Superior temporal gyrus (tissue), 1 donor: ENCODE measurements at regions not wholly inside any gene's neighbourhood (a gene's known extent, or its start where the extent isn't known, plus 50 kb on each side); places are given as distances from the start of the nearest gene placed in this dataset.

Source experiments
- DNase-seq: peaks from one replicate; pipeline ENCODE4 v3.0.0-alpha.2; 2016; ENCODE audit errors: extremely low spot score

DNA sequence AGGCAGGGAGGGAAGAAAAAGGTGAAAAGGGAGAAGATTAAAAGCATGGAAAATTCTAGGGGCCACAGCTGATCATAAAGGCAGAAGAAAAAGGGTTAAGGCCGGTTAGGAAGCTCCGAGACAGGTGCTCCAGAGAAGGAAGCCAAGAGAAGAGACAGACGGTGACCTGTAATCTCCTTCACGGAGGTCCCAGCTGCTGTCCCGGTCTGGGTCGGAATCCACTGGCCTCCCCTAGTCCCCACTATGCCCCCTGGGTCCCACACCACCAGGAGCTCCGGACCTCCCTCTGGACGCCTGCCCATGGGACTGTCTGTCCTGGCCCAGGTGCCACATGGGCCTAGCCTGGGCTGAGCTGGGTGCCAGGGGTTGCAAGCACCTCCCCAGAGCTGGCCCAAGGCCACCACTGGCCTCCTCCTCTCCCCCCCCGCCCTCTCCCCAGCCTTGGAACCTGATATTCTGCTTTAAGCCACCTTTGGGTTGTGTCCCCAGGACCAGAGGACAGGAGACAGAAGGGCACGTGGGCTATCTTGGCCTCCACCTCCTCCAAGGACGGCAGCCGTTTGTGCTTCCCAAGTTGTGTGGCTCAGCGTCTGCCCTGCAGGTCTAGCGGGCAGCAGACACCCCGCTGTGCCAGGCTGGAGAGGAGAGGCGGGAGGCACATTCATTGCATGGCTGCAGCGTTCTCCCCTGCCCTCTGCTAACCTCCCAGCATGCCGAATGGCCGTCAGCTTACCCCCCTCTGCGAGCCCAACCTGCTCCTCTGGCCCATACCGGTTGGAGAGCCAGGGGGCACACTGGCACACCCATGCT lies 102.4 kb downstream of the ENGASE start:
- no peak for DNase-seq

DNA sequence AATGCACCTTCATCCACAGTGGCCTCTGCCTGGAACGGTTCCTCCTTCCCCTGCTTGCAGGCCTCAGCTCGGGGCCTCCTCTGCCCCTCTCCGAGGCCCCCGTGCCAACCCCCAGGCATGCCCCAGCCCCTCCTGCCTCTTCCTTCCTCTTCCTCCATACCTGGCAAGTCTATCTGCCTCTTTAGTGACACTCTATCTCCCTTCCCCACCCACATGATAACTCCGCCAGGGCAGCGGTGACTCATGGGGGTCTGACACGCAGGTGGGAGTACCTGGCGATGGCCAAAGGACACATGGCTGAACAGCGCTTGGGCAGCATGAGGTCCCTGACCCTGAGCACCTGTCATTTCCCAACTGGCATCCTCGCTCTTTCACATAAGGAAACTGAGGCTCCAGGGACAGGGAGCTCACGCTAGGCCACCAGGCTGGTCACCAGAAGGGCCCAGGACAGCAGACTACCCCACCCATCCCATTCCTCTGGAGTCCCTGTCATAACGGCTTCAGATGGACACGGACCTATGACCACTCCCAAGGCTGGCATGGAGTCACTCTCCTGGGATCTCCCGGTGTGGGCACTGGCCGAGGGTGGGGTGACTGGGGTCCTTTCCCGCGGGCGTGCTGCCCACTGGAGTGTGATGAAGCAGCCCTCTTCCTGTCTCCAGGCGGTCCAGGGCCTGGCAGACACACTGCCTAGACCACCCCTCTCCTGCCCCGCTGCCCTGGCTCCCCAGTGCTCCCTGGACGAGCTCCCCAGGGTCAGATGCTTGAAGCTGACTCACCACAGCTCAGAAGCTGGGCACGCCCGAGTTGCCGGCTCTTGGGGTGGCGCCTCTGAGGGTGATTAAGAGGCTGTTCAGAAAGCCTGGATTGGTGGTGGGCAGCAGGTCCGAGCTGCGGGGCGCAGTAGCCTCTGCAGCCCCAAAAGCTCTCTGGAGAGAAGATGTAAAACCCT lies 100.6 kb downstream of the ENGASE start:
- DNase-seq, result no peak

DNA sequence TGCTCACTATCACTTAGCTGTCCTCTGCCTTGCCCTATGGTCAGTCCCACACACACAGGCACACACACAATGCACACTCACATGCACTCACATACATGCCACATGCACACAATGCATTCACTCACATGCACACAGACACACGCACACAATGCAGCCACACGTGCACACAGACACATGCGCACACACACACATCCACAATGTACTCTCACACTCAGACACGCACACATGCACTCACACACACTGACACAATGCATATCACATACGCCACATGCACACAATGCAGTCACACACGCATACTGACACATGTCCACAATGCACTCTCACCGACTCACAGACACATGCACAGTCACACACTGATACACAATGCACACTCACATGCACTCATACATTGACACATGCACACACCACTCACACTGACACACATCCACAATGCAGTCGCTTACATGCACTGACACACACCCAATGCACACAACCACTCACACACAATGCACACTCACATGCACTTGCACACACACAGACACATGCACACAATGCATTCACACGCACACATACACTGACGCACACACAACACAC lies 99.7 kb downstream of the ENGASE start:
- no peak for DNase-seq

DNA sequence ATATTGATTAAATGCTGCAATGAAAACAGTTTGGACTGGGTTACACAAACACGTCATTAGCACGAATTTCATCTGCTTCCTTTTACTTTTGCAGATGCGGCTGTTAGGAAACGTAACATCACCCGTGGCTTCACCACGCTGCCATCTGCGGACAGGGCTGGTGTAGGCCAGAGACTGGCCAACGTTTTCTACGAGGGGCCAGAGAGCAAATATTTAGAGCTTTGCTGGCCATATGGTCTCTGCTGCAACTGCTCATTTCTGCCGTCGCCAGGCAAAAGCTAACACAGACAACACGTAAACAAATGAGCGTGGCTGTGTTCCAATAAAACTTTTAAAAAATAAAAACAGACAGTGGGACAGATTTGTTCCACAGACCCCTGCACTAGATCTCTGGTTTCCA lies 96.6 kb downstream of the ENGASE start:
- no peak for DNase-seq

DNA sequence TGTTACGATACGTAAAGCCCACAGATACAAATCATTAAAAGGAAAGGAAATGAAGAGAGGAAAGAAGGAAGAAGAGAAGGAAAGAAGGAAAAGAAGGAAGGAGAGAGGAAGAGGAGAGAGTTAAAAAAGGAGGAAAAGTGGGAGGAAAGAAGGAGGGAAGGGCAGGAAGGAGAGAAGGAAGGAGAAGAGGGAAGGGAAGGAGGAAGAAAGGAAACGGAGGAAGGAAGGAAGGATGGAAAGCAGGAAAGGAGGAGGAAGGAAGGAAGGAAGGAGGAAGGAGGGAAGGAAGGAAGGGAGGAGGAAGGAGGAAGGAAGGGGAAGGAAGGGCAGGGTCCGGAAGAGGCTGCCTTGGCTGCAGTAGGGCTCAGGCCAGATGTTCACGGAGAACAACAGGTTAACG lies 95.2 kb downstream of the ENGASE start:
- DNase-seq, result no peak

DNA sequence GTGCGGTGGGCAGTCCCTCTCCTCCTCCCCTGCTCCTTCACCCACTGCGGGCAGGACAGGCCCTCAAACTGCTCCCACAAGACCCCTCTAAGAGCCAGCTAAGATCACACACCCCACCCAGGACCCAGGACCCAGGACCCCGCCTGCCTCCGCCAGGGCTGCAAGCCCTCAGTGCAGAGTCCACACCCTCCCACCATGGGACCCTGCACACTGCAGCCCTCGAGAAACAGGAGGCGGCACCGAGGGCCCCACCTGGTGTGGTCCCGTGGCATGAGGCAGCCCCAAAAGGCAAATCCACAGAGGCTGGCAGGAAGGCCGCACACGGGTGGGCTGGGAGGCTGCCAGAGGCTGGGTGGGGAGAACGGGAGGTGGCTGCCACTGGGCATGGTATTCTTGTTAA lies 94.7 kb downstream of the ENGASE start:
- DNase-seq, result no peak

DNA sequence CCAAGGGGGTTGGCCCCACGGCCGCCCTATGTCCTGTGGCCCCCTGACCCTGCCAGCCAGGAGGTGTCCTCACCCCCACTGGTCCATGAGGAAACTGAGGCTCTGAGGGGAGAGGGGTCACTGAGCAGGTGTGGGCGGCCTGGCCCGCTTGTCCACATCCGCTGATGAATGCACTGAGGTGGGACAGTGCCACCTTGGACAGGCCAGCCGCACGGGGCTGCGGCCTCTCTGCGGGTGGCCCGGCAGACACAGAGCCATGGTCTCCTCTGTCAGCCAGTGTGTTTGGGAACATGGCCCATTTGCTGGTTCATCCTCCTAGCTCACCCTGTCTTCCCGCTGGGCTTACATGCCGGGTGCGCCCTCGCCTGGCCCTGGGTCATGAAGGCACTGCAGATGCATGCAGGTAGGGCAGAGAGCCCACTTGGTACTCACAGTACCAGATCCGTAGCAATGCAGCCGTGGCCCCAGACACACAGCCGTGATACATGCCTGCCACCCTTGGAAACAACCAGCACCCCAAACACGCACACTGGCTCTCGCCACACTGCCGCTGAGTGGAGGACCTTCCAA lies 93.9 kb downstream of the ENGASE start:
- DNase-seq, result no peak

DNA sequence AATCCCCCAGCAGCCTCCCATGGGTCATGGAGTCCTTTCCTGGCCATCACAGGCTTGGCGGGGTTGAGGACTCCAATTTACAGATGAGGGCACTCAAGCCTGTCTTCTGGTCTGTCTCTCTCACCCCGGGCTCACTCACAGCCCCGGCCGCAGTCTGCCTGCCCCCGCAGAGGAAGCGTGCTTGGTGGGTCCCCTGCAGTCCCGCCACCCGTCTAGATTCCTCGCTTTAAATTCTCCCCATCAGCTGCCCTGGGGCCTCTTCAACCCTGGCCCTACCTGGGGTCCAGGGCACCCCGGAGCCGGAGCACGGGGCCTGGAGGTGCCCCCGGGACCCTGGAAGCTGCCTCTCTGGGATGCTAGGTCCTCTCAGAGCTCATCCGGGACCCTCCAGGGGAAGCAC lies 92.9 kb downstream of the ENGASE start:
- DNase-seq, result no peak

DNA sequence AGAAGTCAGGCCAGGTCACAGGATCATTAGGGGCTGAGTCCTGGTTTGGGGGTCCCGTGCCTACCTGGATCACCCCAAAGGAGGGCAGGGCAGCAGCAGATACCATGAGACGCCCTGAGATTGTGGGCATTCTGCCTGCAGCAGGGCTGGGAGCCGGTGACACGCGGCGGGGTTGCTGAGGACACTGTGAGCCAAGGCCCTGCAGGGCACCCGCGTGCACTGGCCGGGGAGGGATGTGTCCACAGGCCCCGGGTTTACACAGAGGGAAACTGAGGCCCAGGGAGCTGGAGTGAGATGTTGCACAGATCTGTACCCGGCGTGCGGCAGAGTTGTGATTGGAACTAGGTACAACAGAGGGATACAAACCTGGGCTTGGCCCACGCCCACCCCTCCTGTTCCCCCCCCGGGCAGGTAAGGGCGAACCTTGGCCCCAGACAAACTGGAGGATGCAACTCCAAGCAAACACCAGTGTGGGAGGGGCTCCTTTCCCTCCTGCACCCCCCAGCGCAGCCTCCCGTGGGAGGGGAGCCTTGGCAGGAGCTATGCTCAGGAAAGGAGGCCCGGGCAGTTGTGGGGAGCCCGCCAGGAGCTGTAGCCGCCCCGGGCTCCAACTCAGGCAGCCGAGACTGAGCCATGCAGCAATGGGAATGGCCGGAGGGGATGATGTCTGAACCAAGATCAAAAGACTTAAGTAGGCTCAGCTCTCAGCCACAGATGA lies 91.3 kb downstream of the ENGASE start:
- DNase-seq, result no peak

DNA sequence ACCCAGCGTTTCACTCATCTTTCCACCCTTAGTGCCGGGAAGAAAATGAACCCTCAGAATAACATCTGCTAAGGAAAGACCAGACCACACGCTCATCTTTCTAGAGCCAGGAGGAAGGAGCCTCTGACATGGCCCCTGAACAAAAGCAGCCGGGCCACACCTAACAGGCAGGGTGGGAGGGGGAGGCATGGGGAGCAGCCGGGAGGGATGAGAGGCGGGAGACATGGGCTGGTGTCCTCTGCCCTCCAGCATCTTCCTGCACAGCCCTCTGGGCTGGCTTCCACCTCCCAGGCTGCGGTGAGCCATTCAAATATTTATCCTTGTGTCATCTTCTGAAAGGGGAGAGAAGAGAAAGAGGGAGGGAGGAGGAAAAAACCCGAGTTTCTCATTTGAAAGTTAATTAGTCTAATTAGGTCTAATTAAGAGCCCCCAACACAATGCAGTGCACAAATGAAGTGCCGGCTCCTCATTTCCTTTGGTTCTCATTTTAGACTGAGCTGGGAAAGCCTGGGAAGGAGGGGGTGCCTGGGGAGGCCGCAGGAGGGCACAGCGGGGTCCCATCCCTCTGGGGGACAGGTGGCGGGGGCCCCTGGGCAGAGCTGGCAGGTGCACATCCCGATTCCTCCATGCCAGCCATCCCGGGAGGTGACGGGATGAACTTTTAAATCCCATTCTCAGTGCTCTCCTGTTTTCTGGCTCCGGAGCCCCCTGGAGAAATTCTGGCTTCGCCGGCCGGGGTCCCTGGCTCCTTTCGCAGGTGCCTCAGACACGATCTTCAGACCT lies 90.5 kb downstream of the ENGASE start:
- DNase-seq, result no peak

DNA sequence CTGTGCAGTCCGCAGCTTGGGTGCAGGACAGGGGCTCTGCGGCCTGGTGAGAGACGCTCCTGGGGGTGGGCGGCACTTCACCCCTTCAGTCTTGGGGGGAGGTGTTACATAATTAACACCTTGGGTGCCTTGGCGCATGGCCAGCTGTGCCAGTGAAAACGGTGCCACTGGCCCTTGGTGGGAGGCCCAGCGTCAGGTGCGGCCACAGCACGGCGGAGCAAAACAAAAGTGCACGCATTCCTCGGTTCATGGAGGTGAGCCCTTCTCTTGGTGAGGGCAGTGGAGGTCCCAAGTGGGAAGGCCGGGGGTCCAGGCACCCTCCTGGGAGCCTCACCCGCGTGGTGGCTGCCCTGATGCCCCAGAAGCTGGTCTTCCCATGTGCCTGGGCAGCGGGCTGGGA lies 89.8 kb downstream of the ENGASE start:
- DNase-seq, result no peak

DNA sequence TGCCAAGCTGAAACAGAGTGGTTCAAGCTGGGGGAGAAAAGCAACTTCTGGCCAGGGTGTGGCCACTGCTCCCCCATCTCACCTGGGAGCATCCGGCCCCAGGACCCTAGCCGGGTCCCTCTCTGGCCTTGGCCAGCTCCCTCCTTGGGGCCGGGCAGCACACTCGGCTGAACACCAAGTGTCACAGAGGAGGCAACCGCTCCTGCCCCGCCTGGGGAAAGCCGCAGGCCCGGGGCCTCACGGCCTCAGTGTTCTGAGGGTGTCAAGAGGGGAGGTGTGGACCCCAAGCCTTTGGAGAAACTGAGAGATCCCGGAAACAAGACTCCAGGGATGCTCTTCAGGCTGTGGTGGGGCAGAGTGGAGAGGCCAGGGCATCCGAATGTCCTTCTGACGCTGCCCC lies 88.4 kb downstream of the ENGASE start:
- no peak for DNase-seq

DNA sequence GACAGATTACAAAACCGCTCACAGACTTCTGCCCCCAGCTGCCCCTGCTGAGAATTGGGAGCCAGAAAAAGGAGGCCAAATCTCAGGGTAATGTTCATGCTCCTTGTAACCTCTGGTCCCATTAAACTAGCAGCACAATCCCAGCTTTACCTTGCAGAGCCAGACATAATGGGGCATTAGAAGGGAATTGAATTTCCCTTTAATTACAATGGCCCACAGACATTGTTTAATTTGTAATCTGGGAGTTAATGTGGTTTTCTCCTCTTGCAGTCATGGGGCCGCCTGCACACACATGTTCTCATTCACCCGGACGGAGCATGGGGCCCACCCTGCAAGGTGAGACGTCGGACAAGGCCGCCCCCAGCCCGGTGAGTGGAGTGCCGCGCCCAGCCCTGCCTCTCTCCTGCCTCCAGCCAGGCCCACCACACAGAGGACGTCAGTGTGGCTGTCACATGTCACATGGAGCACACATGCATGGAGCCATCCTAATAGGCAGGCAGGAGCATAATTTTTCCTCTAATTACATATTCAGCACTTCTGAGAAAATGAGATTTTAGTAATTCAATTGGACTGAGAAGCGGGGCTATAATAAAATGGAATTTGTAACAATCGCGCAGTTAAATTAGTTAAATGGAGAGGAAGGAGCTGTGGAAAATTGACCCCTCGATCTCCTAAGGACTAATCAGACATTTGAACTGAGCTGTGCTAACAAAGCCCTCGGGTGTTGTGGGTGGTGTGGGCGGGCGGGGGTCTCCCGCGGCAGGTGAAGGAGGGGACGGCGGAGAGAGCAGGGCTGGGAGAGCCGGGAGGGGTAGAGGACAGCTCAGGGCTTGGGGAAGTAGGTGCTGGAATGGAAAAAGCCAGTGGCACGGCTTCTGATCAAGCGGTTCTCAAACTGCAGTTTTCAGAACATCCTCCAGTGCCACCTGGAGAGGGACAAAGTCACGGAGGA lies 87.7 kb downstream of the ENGASE start:
- DNase-seq, result no peak

DNA sequence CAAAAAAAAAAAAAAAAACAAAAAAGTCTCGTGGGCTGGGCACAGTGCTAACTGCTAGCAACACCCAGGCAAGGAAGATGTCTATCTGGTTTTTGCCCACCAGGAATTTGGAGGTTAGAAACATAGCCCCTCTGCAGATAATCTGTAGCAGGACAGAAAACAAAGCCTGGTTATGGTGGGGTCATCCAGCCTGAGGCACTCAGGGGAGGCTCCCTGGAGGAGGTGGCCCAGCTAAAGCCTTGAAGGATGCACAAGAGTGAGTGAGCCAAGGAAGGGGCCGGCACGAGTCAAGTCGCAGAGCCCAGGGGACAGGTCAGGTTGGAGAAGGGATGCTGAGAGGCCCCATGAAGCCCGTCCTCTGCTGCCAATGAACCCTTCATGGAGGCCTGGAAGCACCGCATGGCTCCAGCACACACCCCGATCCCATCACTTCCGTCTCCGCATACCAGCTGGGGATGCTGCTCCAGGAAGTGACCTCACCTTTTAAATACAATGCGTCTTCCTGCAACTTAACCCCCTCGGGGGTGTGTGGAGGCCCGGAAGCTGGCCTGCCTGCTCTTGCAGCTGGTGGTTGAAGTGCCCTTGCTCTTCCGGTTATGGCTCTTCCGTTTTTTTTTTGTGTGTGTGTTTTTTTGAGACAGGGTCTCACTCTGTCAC lies 86.5 kb downstream of the ENGASE start:
- DNase-seq, result no peak

DNA sequence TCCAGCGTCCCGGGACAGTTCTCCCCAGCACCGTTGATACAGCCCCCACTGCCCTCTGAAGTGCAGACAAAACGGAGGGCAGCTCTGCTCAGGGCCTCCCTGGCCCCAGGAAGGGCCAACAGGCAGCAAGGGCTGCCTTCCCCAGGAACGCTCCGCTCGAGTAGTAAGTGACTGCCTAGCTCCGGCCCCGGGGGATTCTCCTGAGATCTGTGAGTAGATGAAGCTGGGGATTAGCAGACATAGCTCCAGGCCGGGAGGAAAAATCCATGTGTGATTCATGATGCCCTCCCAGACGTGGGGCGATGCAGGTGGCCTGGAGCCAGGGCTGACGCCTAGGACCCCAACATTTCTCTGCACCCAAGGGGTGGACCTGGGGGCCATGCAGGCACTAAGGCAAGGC lies 85.3 kb downstream of the ENGASE start:
- DNase-seq, result no peak

DNA sequence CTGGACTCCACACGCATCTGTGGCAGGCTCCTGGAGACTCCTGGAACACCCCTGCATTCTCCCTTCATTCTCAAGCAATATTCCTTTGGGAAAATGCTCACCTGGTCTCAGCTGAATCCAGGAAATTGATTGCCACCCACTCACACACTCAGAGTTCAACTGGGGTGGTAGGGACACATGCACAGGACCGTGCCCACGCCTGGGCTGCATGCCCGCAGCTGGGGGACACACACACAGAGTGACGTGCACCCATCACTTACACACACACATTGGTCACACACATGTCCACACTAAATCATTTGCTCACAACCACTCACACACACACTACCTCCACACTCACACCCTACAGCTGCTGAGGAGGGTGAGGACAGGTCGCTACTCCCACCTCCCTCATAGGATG lies 84.8 kb downstream of the ENGASE start:
- DNase-seq, result no peak

DNA sequence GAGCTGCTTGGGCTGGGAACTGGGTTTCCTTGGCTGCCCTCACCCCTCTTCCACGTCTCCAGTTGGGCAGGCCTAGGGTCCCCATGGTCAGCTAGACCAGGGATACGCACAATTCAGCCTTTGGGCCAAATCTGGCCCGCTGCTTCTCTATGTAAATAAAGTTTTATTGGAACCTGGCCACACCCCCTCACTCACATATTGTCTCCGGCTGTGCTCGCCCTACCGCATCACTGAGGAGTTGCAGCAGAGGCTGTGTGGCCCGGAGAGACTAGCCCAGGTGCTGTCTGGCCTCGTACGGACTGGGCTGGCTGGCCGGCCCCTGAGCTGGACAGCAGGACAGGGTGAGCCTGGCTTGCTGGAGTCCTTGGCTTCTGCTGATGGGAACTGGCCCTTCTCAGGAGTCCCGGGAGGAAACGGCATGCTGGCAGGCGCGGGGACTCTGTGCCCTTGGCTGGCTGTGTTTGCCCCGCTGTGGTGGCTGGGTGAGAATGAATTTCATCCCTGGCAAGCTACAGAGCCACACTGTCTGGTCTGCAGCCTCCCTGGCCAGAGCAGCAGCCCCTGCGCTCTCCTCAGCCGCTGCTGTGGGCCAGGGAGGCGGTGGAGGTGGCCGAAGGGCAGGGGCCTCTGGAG lies 82.0 kb downstream of the ENGASE start:
- no peak for DNase-seq

DNA sequence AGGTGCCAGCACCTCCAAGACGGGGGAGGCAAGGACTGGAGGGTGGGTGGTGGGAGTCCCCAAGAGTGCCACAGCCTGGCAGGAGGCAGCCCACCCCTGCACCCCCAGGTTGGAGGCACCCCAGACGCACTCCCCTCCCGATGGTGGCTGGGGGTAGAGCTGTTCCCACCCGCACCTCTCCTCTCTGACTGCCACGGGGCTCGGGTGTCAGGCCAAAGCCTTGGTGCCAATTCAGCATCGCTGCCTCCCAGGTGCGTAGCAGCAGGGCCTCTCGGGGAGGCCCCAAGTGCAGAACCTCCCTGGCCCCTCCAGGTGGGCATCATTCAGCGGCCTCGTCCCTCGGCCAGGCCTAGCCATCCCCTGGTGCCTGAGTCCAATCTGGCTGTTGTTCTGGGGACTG lies 81.1 kb downstream of the ENGASE start:
- DNase-seq, result no peak
